HEK293 (cell line): ENCODE measurements at regions not wholly inside any gene's neighbourhood (a gene's known extent, or its start where the extent isn't known, plus 50 kb on each side); places are given as distances from the start of the nearest gene placed in this dataset.

Experiments
- CTCF ChIA-PET: fragments of 350-600 bp; formaldehyde crosslinking; extraction: SDS; loops from one replicate; lab custom pipeline; 2021; ENCODE audit warnings: antibody characterized with exemption; lab: Yijun Ruan, JAX
- POLR2A ChIA-PET: fragments of 300-600 bp; formaldehyde crosslinking; extraction: SDS; loops from one replicate; lab custom pipeline; 2020; ENCODE audit warnings: antibody characterized with exemption, inconsistent platforms; lab: Yijun Ruan, JAX
- H3K27ac ChIP-seq: fragments of 200-500 bp; sonication (Bioruptor generic); 2 replicates; pipeline ENCODE4 v1.5.1; 2014; ENCODE audit warnings: low read depth, low read length, control low read depth, inconsistent platforms; ENCODE audit errors: extremely low read depth
- H3K36me3 ChIP-seq, 2 experiments: fragments of 200-500 bp in 1 of 2; sonication (Bioruptor generic) in 1 of 2; 1 replicate in 1 of 2; 2 replicates in 1 of 2; pipeline ENCODE4 v1.5.1; 2014 to 2017; ENCODE audit warnings: inconsistent platforms in 2 of 2, low read length in 2 of 2; ENCODE audit not compliant: control insufficient read depth in 2 of 2, insufficient read depth in 1 of 2
- H3K4me1 ChIP-seq: fragments of 200-500 bp; sonication (Bioruptor generic); 2 replicates; pipeline ENCODE4 v1.5.1; 2014; ENCODE audit warnings: mild to moderate bottlenecking, low read length, inconsistent platforms; ENCODE audit not compliant: control insufficient read depth, insufficient read depth
- H3K4me3 ChIP-seq: 2 replicates; pipeline ENCODE4 v1.5.1; 2011; ENCODE audit warnings: low read depth, mild to moderate bottlenecking, control low read depth, low read length, moderate library complexity
- H3K9me3 ChIP-seq: fragments of 200-500 bp; sonication (Bioruptor generic); 2 replicates; pipeline ENCODE4 v1.5.1; 2014; ENCODE audit warnings: low read depth, low read length, inconsistent platforms; ENCODE audit not compliant: control insufficient read depth, insufficient read depth
- GLIS2 ChIP-seq: fragments of 450-650 bp; formaldehyde crosslinking; IDR thresholded peaks from 2 replicates; pipeline ENCODE4 v1.5.1; 2016; ENCODE audit warnings: missing biosample characterization, missing genetic modification characterization
- MYNN ChIP-seq: fragments of 450-650 bp; formaldehyde crosslinking; IDR thresholded peaks from 2 replicates; pipeline ENCODE4 v1.5.1; 2016; ENCODE audit warnings: missing biosample characterization, missing genetic modification characterization, borderline replicate concordance
- PRDM10 ChIP-seq: fragments of 450-650 bp; formaldehyde crosslinking; IDR thresholded peaks from 2 replicates; pipeline ENCODE4 v1.5.1; 2016; ENCODE audit warnings: missing biosample characterization, missing genetic modification characterization
- PRDM4 ChIP-seq: fragments of 450-650 bp; formaldehyde crosslinking; IDR thresholded peaks from 2 replicates; pipeline ENCODE4 v1.5.1; 2017; ENCODE audit warnings: missing biosample characterization, missing genetic modification characterization
- REPIN1 ChIP-seq: fragments of 450-650 bp; formaldehyde crosslinking; IDR thresholded peaks from 2 replicates; pipeline ENCODE4 v1.5.1; 2017; ENCODE audit warnings: missing biosample characterization, missing genetic modification characterization, low read depth
- SALL2 ChIP-seq: fragments of 450-650 bp; formaldehyde crosslinking; IDR thresholded peaks from 2 replicates; pipeline ENCODE4 v1.5.0; 2017; ENCODE audit warnings: missing biosample characterization, mild to moderate bottlenecking, missing genetic modification characterization, borderline replicate concordance
- SP2 ChIP-seq: fragments of 450-650 bp; formaldehyde crosslinking; IDR thresholded peaks from 2 replicates; pipeline ENCODE4 v1.5.1; 2016; ENCODE audit warnings: missing biosample characterization, missing genetic modification characterization
- ZBTB11 ChIP-seq: fragments of 450-650 bp; formaldehyde crosslinking; conservative IDR thresholded peaks from 2 replicates; pipeline ENCODE4 v1.5.1; 2016; ENCODE audit warnings: low read depth, missing biosample characterization, missing genetic modification characterization
- ZBTB49 ChIP-seq: fragments of 450-650 bp; formaldehyde crosslinking; IDR thresholded peaks from 2 replicates; pipeline ENCODE4 v1.5.1; 2016; ENCODE audit warnings: missing biosample characterization, missing genetic modification characterization, low read depth
- ZNF23 ChIP-seq: fragments of 450-650 bp; formaldehyde crosslinking; IDR thresholded peaks from 2 replicates; pipeline ENCODE4 v1.5.1; 2016; ENCODE audit warnings: missing biosample characterization, missing genetic modification characterization, borderline replicate concordance
- ZNF394 ChIP-seq: fragments of 450-650 bp; formaldehyde crosslinking; IDR thresholded peaks from 2 replicates; pipeline ENCODE4 v1.5.1; 2016; ENCODE audit warnings: missing biosample characterization, missing genetic modification characterization, mild to moderate bottlenecking, moderate library complexity, borderline replicate concordance
- ZNF621 ChIP-seq: fragments of 450-650 bp; formaldehyde crosslinking; IDR thresholded peaks from 2 replicates; pipeline ENCODE4 v1.5.1; 2017; ENCODE audit warnings: missing biosample characterization, missing genetic modification characterization
- ZNF830 ChIP-seq: fragments of 450-650 bp; IDR thresholded peaks from 2 replicates; pipeline ENCODE4 v1.5.0; 2018; ENCODE audit warnings: missing biosample characterization, missing genetic modification characterization, low read depth, mild to moderate bottlenecking, moderate library complexity
- ZSCAN4 ChIP-seq: fragments of 450-650 bp; formaldehyde crosslinking; IDR thresholded peaks from 2 replicates; pipeline ENCODE4 v1.5.1; 2017; ENCODE audit warnings: missing biosample characterization, missing genetic modification characterization

GRCh38 chr14:71602524-71602923, 329.7 kb upstream of the RGS6 start:
- POLR2A ChIA-PET = no interaction called here
- no peak for TF ChIP-seq ZSCAN4 (tag by site-specific recombination)
- TF ChIP-seq MYNN = no peak
- no peak for TF ChIP-seq ZNF394
- no peak for TF ChIP-seq SP2 (tag by site-specific recombination)
- TF ChIP-seq PRDM4 (tag by site-specific recombination) = no peak
- TF ChIP-seq REPIN1 (tag by site-specific recombination) = no peak
- TF ChIP-seq PRDM10 = no peak
- TF ChIP-seq GLIS2 = no peak
- TF ChIP-seq ZNF23 (tag by site-specific recombination) = no peak
- TF ChIP-seq ZNF830 (tag by site-specific recombination) = no peak
- TF ChIP-seq ZBTB11 (tag by site-specific recombination) = no peak
- TF ChIP-seq ZNF621 (tag by site-specific recombination) = no peak
- no peak for TF ChIP-seq ZBTB49 (tag by site-specific recombination)
- no peak for TF ChIP-seq SALL2
- no peaks in the 10 kb centered on the region; the same call in 1 of the 2 replicates for H3K4me1 ChIP-seq
- CTCF ChIA-PET = no interaction called here
- no peaks in the 10 kb centered on the region for H3K36me3 ChIP-seq
- H3K27ac ChIP-seq = no peak overlapping the region
- no peak overlapping the region for H3K4me3 ChIP-seq
- H3K9me3 ChIP-seq = no peaks in the 10 kb centered on the region; the same call in 1 of the 2 replicates
